Epithelial cell of proximal tubule (primary cell): ENCODE measurements at regions not wholly inside any gene's neighbourhood (a gene's known extent, or its start where the extent isn't known, plus 50 kb on each side); places are given as distances from the start of the nearest gene placed in this dataset.

Source experiments
- DNase-seq: peaks from one replicate; pipeline ENCODE4 v3.0.0-alpha.2; 2011; ENCODE audit warnings: low read depth
- H3K4me3 ChIP-seq: 2 replicates; pipeline ENCODE4 v1.5.1; 2011; ENCODE audit warnings: low read depth, mild to moderate bottlenecking, low read length
- TF ChIP-seq, protein P1 (sequence below): conservative IDR thresholded peaks from 2 replicates; pipeline ENCODE4 v1.5.1; 2012; ENCODE audit warnings: low read depth, mild to moderate bottlenecking, low read length

DNA sequence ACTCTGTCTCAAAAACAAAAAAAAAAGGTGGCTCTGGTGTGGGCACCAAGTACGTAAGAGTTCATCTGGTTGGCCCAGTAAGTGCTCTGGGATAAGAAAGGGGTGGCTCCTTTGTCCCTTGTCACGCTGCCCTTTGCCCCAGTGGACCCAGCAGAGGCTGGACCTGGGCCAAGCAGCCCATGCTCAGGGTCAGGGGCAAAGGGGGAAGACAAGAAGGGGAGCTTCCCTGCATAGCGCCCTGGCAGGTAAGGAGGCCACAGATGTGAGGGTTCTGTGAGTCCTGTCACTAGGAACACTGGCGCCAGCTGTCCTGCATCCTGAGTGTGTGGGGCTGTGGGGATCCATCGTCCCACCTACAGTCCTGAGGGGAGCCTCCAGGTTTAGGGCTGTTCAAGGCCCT lies 65.3 kb downstream of the GADD45G start:
- TF ChIP-seq, protein P1, sequence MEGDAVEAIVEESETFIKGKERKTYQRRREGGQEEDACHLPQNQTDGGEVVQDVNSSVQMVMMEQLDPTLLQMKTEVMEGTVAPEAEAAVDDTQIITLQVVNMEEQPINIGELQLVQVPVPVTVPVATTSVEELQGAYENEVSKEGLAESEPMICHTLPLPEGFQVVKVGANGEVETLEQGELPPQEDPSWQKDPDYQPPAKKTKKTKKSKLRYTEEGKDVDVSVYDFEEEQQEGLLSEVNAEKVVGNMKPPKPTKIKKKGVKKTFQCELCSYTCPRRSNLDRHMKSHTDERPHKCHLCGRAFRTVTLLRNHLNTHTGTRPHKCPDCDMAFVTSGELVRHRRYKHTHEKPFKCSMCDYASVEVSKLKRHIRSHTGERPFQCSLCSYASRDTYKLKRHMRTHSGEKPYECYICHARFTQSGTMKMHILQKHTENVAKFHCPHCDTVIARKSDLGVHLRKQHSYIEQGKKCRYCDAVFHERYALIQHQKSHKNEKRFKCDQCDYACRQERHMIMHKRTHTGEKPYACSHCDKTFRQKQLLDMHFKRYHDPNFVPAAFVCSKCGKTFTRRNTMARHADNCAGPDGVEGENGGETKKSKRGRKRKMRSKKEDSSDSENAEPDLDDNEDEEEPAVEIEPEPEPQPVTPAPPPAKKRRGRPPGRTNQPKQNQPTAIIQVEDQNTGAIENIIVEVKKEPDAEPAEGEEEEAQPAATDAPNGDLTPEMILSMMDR: no peak
- DNase-seq: no peak

GRCh38 chr9:89670801-89671434 lies 66.1 kb downstream of the GADD45G start:
- TF ChIP-seq, protein P1: no peak
- DNase-seq: no peak
- H3K4me3 ChIP-seq: no peak overlapping the region

More for the DNA sequence above, 65.3 kb downstream of the GADD45G start:
- H3K4me3 ChIP-seq: no peak overlapping the region

- TF ChIP-seq, protein P1: no peak
Measured at GRCh38 chr9:89674667-89675057, 69.8 kb downstream of the GADD45G start.

DNA sequence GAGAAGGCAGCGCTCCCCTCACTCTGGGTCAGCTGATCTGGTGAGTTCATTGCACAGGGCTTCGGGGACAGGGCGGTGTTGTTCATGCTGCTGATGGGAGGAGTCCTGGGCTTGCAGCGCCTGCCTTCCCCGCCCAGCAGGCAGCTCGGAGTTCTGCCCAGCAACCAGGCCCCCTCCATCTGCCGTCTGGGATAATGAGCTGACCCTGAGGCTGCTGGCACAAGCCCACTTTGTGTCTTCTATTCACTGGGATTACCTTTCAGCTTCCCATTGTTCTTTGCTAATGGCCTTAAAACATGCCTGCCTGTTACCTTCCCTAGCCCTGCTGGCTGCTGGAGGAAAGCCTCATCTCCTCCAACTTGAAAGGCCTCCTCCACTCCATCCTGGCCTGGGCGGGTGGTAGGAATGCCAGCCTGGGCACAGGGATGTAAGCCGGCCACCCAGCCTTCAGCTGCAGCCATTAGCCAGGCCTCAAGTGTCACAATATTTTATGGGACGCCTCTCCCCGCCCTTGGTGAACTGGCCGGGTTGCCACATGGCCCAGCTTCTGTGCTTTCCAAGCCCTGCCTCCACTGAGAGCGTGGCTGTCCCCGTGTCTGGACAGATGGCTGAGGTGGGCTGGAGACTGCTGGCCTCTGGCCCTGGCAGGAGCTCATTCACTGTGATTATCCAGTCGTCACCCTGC lies 70.4 kb downstream of the GADD45G start:
- TF ChIP-seq, protein P1: no peak
- DNase-seq: no peak

More at GRCh38 chr9:89674667-89675057, 69.8 kb downstream of the GADD45G start:
- no peak for DNase-seq
- no peak overlapping the region for H3K4me3 ChIP-seq

DNA sequence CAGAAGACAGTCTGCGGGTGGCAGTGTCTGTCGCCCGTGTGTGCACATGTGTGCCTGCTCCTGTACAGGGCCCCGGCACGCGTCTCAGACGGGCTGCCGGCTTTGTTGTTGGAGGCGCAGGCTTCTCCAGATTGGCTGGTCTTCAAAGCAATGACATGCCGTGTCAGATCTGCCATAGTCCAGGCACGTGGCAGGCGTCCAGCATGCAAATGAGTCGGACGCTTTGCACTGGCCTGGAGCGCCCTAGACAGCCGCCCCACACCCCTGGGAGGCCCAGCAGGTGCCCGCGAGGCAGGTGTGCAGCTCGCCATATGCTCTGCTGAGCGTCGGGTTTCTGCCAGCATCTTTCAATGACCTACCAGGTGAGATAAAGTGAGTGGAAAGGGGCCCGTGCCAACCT lies 71.5 kb downstream of the GADD45G start:
- no peak for DNase-seq
- no peak overlapping the region for H3K4me3 ChIP-seq
- TF ChIP-seq, protein P1: no peak

More for the DNA sequence above, 70.4 kb downstream of the GADD45G start:
- no peak overlapping the region for H3K4me3 ChIP-seq

DNA sequence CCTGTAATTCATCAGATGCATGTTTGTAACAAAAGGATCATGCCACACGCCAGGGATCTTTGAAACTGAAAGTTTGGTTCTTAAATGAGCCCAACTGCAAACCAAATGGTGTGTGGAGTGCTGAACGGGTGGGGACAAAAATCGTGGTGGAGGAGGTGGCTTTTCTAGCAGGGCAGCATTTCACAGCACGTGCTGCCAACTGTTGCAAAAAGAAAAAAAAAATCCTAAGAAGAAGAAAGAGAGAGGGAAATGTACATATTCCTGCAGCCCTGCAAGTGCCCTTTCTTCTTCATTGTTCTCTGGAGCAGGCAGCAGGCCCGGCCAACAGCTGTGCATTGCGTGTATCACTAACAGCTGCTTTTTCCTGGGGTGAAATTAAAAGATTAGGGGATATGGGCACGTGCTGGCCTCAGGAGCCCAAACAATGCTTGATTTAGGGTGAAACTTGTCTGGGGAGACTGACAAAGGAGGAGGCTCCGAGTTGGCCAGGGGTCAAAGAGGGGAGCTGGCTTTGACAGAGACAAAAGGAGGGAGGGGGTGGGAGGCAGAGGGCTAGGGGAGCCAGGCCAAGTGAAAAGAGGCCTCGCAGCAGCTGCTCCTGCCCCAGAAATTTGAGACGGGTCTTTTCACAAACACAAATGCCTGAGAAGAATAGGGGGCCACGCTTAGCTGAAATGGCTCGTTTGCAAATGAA lies 73.0 kb downstream of the GADD45G start:
- no peak overlapping the region for H3K4me3 ChIP-seq
- TF ChIP-seq, protein P1: no peak
- DNase-seq: no peak
